ACC112 (cell line): ENCODE measurements at regions not wholly inside any gene's neighbourhood (a gene's known extent, or its start where the extent isn't known, plus 50 kb on each side); places are given as distances from the start of the nearest gene placed in this dataset.

Experiments
- H2AFZ ChIP-seq: fragments of 200-600 bp; sonication (generic); one replicate; pipeline ENCODE4 v1.6.0; 2017; ENCODE audit warnings: antibody characterized with exemption, low read length; ENCODE audit not compliant: unreplicated experiment
- H3K27ac ChIP-seq: fragments of 200-600 bp; sonication (generic); 2 replicates; pipeline ENCODE4 v1.5.1; 2014; ENCODE audit warnings: low read depth, mild to moderate bottlenecking, antibody characterized with exemption, low read length, moderate library complexity
- H3K27me3 ChIP-seq: fragments of 200-600 bp; sonication (generic); 2 replicates; pipeline ENCODE4 v1.6.1; 2014; ENCODE audit warnings: mild to moderate bottlenecking, antibody characterized with exemption, low read length, moderate library complexity, mixed read lengths; ENCODE audit not compliant: insufficient read depth
- H3K36me3 ChIP-seq: fragments of 200-600 bp; sonication (generic); 2 replicates; pipeline ENCODE4 v1.6.1; 2016; ENCODE audit warnings: mild to moderate bottlenecking, antibody characterized with exemption, low read length, moderate library complexity, mixed read lengths; ENCODE audit not compliant: insufficient read depth
- H3K4me1 ChIP-seq: fragments of 200-600 bp; sonication (generic); one replicate; pipeline ENCODE4 v1.6.1; 2016; ENCODE audit warnings: low read length, mixed read lengths; ENCODE audit not compliant: insufficient read depth, unreplicated experiment, control insufficient read depth
- H3K4me3 ChIP-seq: fragments of 200-600 bp; sonication (generic); 2 replicates; pipeline ENCODE4 v1.5.1; 2014; ENCODE audit warnings: mild to moderate bottlenecking, low read depth, low read length
- H3K79me2 ChIP-seq: fragments of 200-600 bp; sonication (generic); one replicate; pipeline ENCODE4 v1.6.0; 2016; ENCODE audit warnings: low read length; ENCODE audit not compliant: control insufficient read depth, unreplicated experiment, insufficient read depth

GRCh38 chr4:140249351-140249750 lies 95.4 kb upstream of the MAML3 start:
- no peak overlapping the region for H3K4me3 ChIP-seq
- no peak overlapping the region for H2AFZ ChIP-seq
- no peak overlapping the region for H3K27ac ChIP-seq
- H3K4me1 ChIP-seq: peaks cover 7% of the 10 kb centered on the region
- H3K27me3 ChIP-seq: no peaks in the 10 kb centered on the region
- no peaks in the 10 kb centered on the region for H3K79me2 ChIP-seq
- H3K36me3 ChIP-seq: no peaks in the 10 kb centered on the region

DNA sequence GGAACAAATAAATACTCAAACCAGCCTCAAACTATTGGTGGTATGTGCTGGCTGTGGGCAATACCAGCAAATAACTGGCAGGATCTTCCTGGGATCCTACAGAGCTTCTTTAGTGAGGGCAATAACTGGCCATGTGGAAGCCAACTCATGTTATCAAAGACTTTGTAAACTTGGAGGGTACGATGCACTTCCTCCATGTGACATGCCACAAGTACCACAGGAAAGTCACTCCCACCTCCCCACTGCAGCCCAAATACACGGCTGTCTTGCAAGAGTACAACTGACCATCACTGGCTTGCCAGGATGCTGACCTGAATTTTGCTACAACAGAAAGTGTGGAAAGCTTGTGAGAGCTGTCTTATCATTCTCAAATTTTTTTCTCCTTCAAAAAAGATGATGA lies 93.3 kb upstream of the MAML3 start:
- Histone ChIP-seq H2AFZ (no peak overlapping the region), H3K4me1 (no peaks in the 10 kb centered on the region), H3K4me3 (no peak overlapping the region), H3K27me3 (no peaks in the 10 kb centered on the region), H3K36me3 (no peaks in the 10 kb centered on the region), H3K27ac (no peak overlapping the region), H3K79me2 (no peaks in the 10 kb centered on the region)

GRCh38 chr4:140246216-140246615 lies 92.2 kb upstream of the MAML3 start:
- H3K4me1 ChIP-seq: no peaks in the 10 kb centered on the region
- no peak overlapping the region for H3K4me3 ChIP-seq
- no peaks in the 10 kb centered on the region for H3K27me3 ChIP-seq
- H3K36me3 ChIP-seq: no peaks in the 10 kb centered on the region
- H3K79me2 ChIP-seq: no peaks in the 10 kb centered on the region
- no peak overlapping the region for H3K27ac ChIP-seq
- H2AFZ ChIP-seq: no peak overlapping the region

GRCh38 chr4:140244328-140244727 lies 90.3 kb upstream of the MAML3 start:
- Histone ChIP-seq H3K4me1 (no peaks in the 10 kb centered on the region), H3K79me2 (no peaks in the 10 kb centered on the region), H3K27me3 (no peaks in the 10 kb centered on the region), H3K4me3 (no peak overlapping the region), H3K27ac (no peak overlapping the region), H2AFZ (no peak overlapping the region), H3K36me3 (no peaks in the 10 kb centered on the region)

GRCh38 chr4:140243278-140243753 lies 89.3 kb upstream of the MAML3 start:
- no peaks in the 10 kb centered on the region for H3K36me3 ChIP-seq
- H3K27me3 ChIP-seq: no peaks in the 10 kb centered on the region
- no peaks in the 10 kb centered on the region for H3K79me2 ChIP-seq
- no peak overlapping the region for H3K4me3 ChIP-seq
- no peak overlapping the region for H2AFZ ChIP-seq
- peaks cover 7% of the 10 kb centered on the region for H3K4me1 ChIP-seq
- no peak overlapping the region for H3K27ac ChIP-seq

- Histone ChIP-seq H3K4me1 (peaks cover 13% of the 10 kb centered on the region), H3K27ac (no peak overlapping the region), H3K36me3 (no peaks in the 10 kb centered on the region), H2AFZ (no peak overlapping the region), H3K4me3 (no peak overlapping the region), H3K27me3 (no peaks in the 10 kb centered on the region), H3K79me2 (no peaks in the 10 kb centered on the region)
Measured at GRCh38 chr4:140242357-140243277, 88.6 kb upstream of the MAML3 start.

- no peak overlapping the region for H3K4me3 ChIP-seq
- H3K27me3 ChIP-seq: no peaks in the 10 kb centered on the region
- H2AFZ ChIP-seq: no peak overlapping the region
- H3K79me2 ChIP-seq: no peaks in the 10 kb centered on the region
- H3K36me3 ChIP-seq: no peaks in the 10 kb centered on the region
- H3K27ac ChIP-seq: no peak overlapping the region
- H3K4me1 ChIP-seq: peaks cover 26% of the 10 kb centered on the region
Measured at GRCh38 chr4:140240237-140240636, 86.3 kb upstream of the MAML3 start.

- peaks cover 27% of the 10 kb centered on the region for H3K4me1 ChIP-seq
- H3K36me3 ChIP-seq: no peaks in the 10 kb centered on the region
- H3K79me2 ChIP-seq: no peaks in the 10 kb centered on the region
- H3K4me3 ChIP-seq: no peak overlapping the region
- H2AFZ ChIP-seq: no peak overlapping the region
- no peak overlapping the region for H3K27ac ChIP-seq
- H3K27me3 ChIP-seq: no peaks in the 10 kb centered on the region
Measured at GRCh38 chr4:140239311-140239710, 85.3 kb upstream of the MAML3 start.

GRCh38 chr4:140238351-140239056 lies 84.5 kb upstream of the MAML3 start:
- H3K79me2 ChIP-seq: no peaks in the 10 kb centered on the region
- H3K27me3 ChIP-seq: no peaks in the 10 kb centered on the region
- H2AFZ ChIP-seq: peak overlapping the region; percentile 93
- no peaks in the 10 kb centered on the region for H3K36me3 ChIP-seq
- peaks cover 35% of the 10 kb centered on the region for H3K4me1 ChIP-seq
- peak overlapping the region; percentile 54 for H3K4me3 ChIP-seq
- peak overlapping the region; percentile 64 for H3K27ac ChIP-seq

- Histone ChIP-seq H3K4me3 (peak overlapping the region; percentile 54), H3K27ac (peak overlapping the region; percentile 64), H3K79me2 (no peaks in the 10 kb centered on the region), H2AFZ (peak overlapping the region; percentile 93), H3K27me3 (no peaks in the 10 kb centered on the region), H3K36me3 (no peaks in the 10 kb centered on the region), H3K4me1 (peaks cover 36% of the 10 kb centered on the region)
Measured at GRCh38 chr4:140237616-140238350, 83.8 kb upstream of the MAML3 start.
